Smooth muscle cell (in vitro differentiated cells): ENCODE measurements at regions not wholly inside any gene's neighbourhood (a gene's known extent, or its start where the extent isn't known, plus 50 kb on each side); places are given as distances from the start of the nearest gene placed in this dataset.

ENCODE experiments used
- DNase-seq: peaks from one replicate; lab custom pipeline; 2025; ENCODE audit not compliant: unreplicated experiment; lab: John Stamatoyannopoulos, UW
- H2AFZ ChIP-seq: fragments of 200-600 bp; sonication (generic); 2 replicates; pipeline ENCODE4 v1.6.0; 2016; ENCODE audit warnings: antibody characterized with exemption, low read depth, mild to moderate bottlenecking
- H3F3A ChIP-seq: fragments of 200-600 bp; sonication (generic); 2 replicates; pipeline ENCODE4 v1.6.0; 2017; ENCODE audit warnings: antibody characterized with exemption, low read depth
- H3K27ac ChIP-seq: fragments of 200-600 bp; sonication (generic); 2 replicates; pipeline ENCODE4 v1.5.1; 2016; ENCODE audit warnings: low read depth, mild to moderate bottlenecking
- H3K27me3 ChIP-seq: fragments of 200-600 bp; sonication (generic); 2 replicates; pipeline ENCODE4 v1.6.1; 2016; ENCODE audit warnings: low read depth, mild to moderate bottlenecking
- H3K36me3 ChIP-seq: fragments of 200-600 bp; sonication (generic); 2 replicates; pipeline ENCODE4 v1.5.1; 2016; ENCODE audit warnings: low read depth
- H3K4me1 ChIP-seq: fragments of 200-600 bp; sonication (generic); 2 replicates; pipeline ENCODE4 v1.5.1; 2016; ENCODE audit warnings: low read depth
- H3K4me2 ChIP-seq: fragments of 200-600 bp; sonication (generic); 2 replicates; pipeline ENCODE4 v1.6.0; 2016; ENCODE audit warnings: mild to moderate bottlenecking
- H3K4me3 ChIP-seq: fragments of 200-600 bp; sonication (generic); 2 replicates; pipeline ENCODE4 v1.5.1; 2016; ENCODE audit warnings: mild to moderate bottlenecking
- H3K79me2 ChIP-seq: fragments of 200-600 bp; sonication (generic); 2 replicates; pipeline ENCODE4 v1.6.0; 2016; ENCODE audit warnings: low read depth, mild to moderate bottlenecking
- H3K9ac ChIP-seq: fragments of 200-600 bp; sonication (generic); 2 replicates; pipeline ENCODE4 v1.6.0; 2016; ENCODE audit warnings: low read depth
- H3K9me3 ChIP-seq: fragments of 200-600 bp; sonication (generic); replicated peaks from 2 replicates; pipeline ENCODE4 v1.5.1; 2016; ENCODE audit warnings: low read depth
- H4K20me1 ChIP-seq: fragments of 200-600 bp; sonication (generic); 2 replicates; pipeline ENCODE4 v1.6.0; 2016; ENCODE audit warnings: low read depth
- CTCF ChIP-seq: fragments of 200-600 bp; sonication (generic); IDR thresholded peaks from 2 replicates; pipeline ENCODE4 v1.5.1; 2017; ENCODE audit warnings: borderline replicate concordance, mild to moderate bottlenecking, antibody characterized with exemption; ENCODE audit not compliant: insufficient read depth, poor library complexity, severe bottlenecking
- WGBS: methylation state at CpG from one replicate; pipeline ENCODE4 v1.1.7; 2016; ENCODE audit warnings: low lambda C conversion rate; 5-methylcytosine and 5-hydroxymethylcytosine counted together

DNA sequence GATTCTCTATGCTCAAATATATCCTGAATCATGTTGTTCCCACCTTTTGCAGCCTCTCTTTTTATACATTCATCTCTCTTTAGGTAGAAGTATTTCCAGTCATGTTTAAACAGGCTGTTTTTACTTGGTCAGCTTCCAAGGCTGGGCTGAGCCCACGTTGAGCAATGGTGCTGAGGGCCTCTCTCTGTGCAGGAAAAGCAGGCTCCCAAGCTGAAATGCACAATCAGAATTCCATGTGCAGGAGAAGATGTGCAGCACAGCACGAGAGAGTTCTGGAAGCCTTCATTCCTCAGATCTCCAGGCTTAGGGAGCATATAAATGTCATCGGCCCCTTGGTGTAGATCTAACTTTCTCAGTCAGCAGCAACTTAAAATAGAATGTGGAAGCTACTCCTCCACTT lies 588.5 kb downstream of the TNS3 start:
- 13% methylated on average over 3 of the region's 3 CpGs for WGBS

GRCh38 chr7:46990761-46991160 lies 591.1 kb downstream of the TNS3 start:
- H3K4me2 ChIP-seq: no peak overlapping the region
- no peak overlapping the region for H3K27ac ChIP-seq
- H3K4me1 ChIP-seq: no peaks in the 10 kb centered on the region
- no peaks in the 10 kb centered on the region for H3K36me3 ChIP-seq
- TF ChIP-seq CTCF: no peak
- H3K4me3 ChIP-seq: no peak overlapping the region
- no peak overlapping the region for H3K9ac ChIP-seq
- H2AFZ ChIP-seq: no peak overlapping the region
- H4K20me1 ChIP-seq: no peaks in the 10 kb centered on the region
- H3K9me3 ChIP-seq: no peaks in the 10 kb centered on the region
- no peaks in the 10 kb centered on the region for H3K27me3 ChIP-seq
- no peak for DNase-seq
- H3K79me2 ChIP-seq: no peaks in the 10 kb centered on the region
- peaks cover 5% of the 10 kb centered on the region for H3F3A ChIP-seq

More for the DNA sequence above, 588.5 kb downstream of the TNS3 start:
- H3F3A ChIP-seq: peaks cover 5% of the 10 kb centered on the region
- H3K9me3 ChIP-seq: no peaks in the 10 kb centered on the region
- no peaks in the 10 kb centered on the region for H3K36me3 ChIP-seq
- H3K79me2 ChIP-seq: no peaks in the 10 kb centered on the region
- H2AFZ ChIP-seq: peak overlapping the region; percentile 49
- no peaks in the 10 kb centered on the region for H3K27me3 ChIP-seq
- no peaks in the 10 kb centered on the region for H4K20me1 ChIP-seq
- no peak overlapping the region for H3K27ac ChIP-seq
- H3K4me2 ChIP-seq: peak overlapping the region; percentile 35
- no peak overlapping the region for H3K9ac ChIP-seq
- H3K4me3 ChIP-seq: no peak overlapping the region
- DNase-seq: peak; percentile 3
- no peaks in the 10 kb centered on the region for H3K4me1 ChIP-seq
- TF ChIP-seq CTCF: no peak

DNA sequence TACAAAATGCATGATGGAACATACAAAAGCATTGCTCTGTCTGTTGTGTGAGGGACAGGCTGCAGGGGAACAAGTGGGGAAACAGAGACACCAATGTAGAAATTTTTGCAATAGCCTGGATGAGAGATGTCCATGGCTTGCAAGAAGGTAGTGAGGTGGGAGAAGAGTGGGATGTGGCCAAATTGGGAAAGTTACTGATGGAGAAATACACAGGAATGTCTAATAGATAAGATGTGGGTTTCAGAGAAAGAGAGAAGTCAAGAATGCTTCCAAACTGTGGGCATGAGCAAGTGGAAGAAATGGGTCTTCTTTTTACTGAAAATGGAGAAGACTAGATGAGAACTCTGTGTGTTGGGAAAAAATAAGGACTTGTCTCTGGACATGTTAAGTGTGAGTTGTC lies 592.7 kb downstream of the TNS3 start:
- Histone ChIP-seq H2AFZ (peak overlapping the region; percentile 79), H3K27me3 (no peaks in the 10 kb centered on the region), H3K79me2 (no peaks in the 10 kb centered on the region), H4K20me1 (no peaks in the 10 kb centered on the region), H3K9me3 (no peaks in the 10 kb centered on the region), H3K9ac (no peak overlapping the region), H3F3A (peaks cover 5% of the 10 kb centered on the region), H3K4me3 (no peak overlapping the region), H3K4me2 (no peak overlapping the region), H3K36me3 (no peaks in the 10 kb centered on the region), H3K27ac (no peak overlapping the region), H3K4me1 (no peaks in the 10 kb centered on the region)
- TF ChIP-seq CTCF: no peak
- DNase-seq: no peak

DNA sequence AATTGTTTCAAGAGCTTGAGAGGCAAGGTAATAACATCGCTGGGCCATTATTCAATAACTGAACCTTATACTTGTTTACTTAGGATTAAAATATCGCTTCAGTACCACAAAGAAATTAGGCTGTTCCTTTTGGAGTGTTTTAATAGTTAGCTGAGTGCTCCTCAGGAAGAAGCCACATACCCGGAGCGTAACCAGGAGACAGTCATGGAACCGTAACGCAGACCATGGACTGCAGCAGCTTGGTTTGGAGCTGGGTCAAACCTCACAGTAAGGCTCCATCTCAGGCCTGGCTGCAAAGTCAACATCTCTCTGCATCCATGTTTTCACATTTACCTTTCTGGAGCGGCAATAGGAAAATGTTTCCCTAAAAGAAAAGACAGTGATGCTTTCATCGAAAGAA lies 599.0 kb downstream of the TNS3 start:
- H4K20me1 ChIP-seq: no peaks in the 10 kb centered on the region
- H3K4me3 ChIP-seq: no peak overlapping the region
- no peaks in the 10 kb centered on the region for H3K36me3 ChIP-seq
- H2AFZ ChIP-seq: no peak overlapping the region
- no peak for TF ChIP-seq CTCF
- no peak overlapping the region for H3K4me2 ChIP-seq
- H3K9me3 ChIP-seq: no peaks in the 10 kb centered on the region
- no peaks in the 10 kb centered on the region for H3K79me2 ChIP-seq
- no peaks in the 10 kb centered on the region for H3F3A ChIP-seq
- no peaks in the 10 kb centered on the region for H3K27me3 ChIP-seq
- H3K9ac ChIP-seq: no peak overlapping the region
- no peak overlapping the region for H3K27ac ChIP-seq
- DNase-seq: no peak
- H3K4me1 ChIP-seq: no peaks in the 10 kb centered on the region
- 91% methylated on average over 8 of the region's 8 CpGs for WGBS
